ENCODE measurements at regions not wholly inside any gene's neighbourhood (a gene's known extent, or its start where the extent isn't known, plus 50 kb on each side); places are given as distances from the start of the nearest gene placed in this dataset.

- TF ChIP-seq CHD7 (IDR thresholded peaks at IDR 0.05; ENCODE audit: insufficient replicate concordance, low read length): no peak
- TF ChIP-seq CREB1 (IDR thresholded peaks at IDR 0.05): no peak
- TF ChIP-seq KDM4A (IDR thresholded peaks at IDR 0.05; ENCODE audit: low read depth, low read length, severe bottlenecking): no peak
Measured at GRCh38 chr6:30264743-30265142, 51.5 kb upstream of the TRIM26 start (continued).

Data from H1 (cell line).